HEK293 (cell line): ENCODE measurements at regions not wholly inside any gene's neighbourhood (a gene's known extent, or its start where the extent isn't known, plus 50 kb on each side); places are given as distances from the start of the nearest gene placed in this dataset.

Source experiments
- BCL11A ChIP-seq: fragments of 450-650 bp; formaldehyde crosslinking; IDR thresholded peaks from 2 replicates; pipeline ENCODE4 v1.5.1; 2016; ENCODE audit warnings: low read depth, missing biosample characterization, missing genetic modification characterization
- CTCF ChIP-seq: fragments of 450-650 bp; formaldehyde crosslinking; IDR thresholded peaks from 2 replicates; pipeline ENCODE4 v1.5.1; 2016; ENCODE audit warnings: missing biosample characterization, missing genetic modification characterization
- HIC1 ChIP-seq: fragments of 450-650 bp; formaldehyde crosslinking; IDR thresholded peaks from 2 replicates; pipeline ENCODE4 v1.5.1; 2016; ENCODE audit warnings: missing biosample characterization, missing genetic modification characterization
- YY1 ChIP-seq: fragments of 450-650 bp; formaldehyde crosslinking; IDR thresholded peaks from 2 replicates; pipeline ENCODE4 v1.5.1; 2018; ENCODE audit warnings: missing biosample characterization, missing genetic modification characterization
- ZNF16 ChIP-seq: fragments of 450-650 bp; formaldehyde crosslinking; IDR thresholded peaks from 2 replicates; pipeline ENCODE4 v1.5.1; 2016; ENCODE audit warnings: low read depth, missing biosample characterization, missing genetic modification characterization
- ZNF501 ChIP-seq: fragments of 450-650 bp; formaldehyde crosslinking; IDR thresholded peaks from 2 replicates; pipeline ENCODE4 v1.5.1; 2016; ENCODE audit warnings: missing biosample characterization, missing genetic modification characterization
- ZNF518A ChIP-seq: fragments of 450-650 bp; formaldehyde crosslinking; conservative IDR thresholded peaks from 2 replicates; pipeline ENCODE4 v1.5.1; 2016; ENCODE audit warnings: low read depth, missing biosample characterization, missing genetic modification characterization
- ZSCAN5A ChIP-seq: fragments of 450-650 bp; formaldehyde crosslinking; IDR thresholded peaks from 2 replicates; pipeline ENCODE4 v1.5.1; 2016; ENCODE audit warnings: missing biosample characterization, missing genetic modification characterization

DNA sequence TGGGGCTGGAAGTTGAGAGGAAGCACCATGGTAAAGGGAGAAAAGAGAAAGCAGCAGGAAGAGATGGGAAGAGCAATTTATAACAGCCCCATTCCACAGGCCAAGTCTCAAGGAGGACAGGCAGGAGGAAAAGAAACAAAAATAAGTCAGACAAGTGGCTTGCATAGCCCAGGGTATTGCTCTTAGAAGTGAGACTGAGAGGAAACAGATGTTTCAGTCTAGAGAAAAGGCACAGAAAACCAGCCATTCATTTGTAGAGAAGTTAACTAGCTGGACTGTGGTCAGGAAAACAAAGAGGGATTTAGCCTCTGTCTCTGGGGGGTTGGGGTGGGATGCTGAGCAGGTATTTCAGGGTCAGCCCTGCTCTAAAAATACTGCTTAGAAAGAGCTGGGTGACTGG, 175.0 kb upstream of the ARHGEF9 start:
- TF ChIP-seq HIC1 (tag by site-specific recombination) (no peak), CTCF (tag by site-specific recombination) (no peak), ZNF518A (no peak), BCL11A (tag by site-specific recombination) (no peak), YY1 (tag by site-specific recombination) (no peak), ZNF16 (tag by site-specific recombination) (no peak), ZNF501 (tag by site-specific recombination) (no peak), ZSCAN5A (tag by site-specific recombination) (no peak)
